KBM-7 (cell line): ENCODE measurements at regions not wholly inside any gene's neighbourhood (a gene's known extent, or its start where the extent isn't known, plus 50 kb on each side); places are given as distances from the start of the nearest gene placed in this dataset.
A peak's percentile ranks its signal among the peaks of the same experiment; 100 is the strongest.

Experiments
- DNase-seq: peaks from one replicate; pipeline ENCODE4 v3.0.0-alpha.2; 2015
- in situ Hi-C: fragments of 300-500 bp; cut with MboI; formaldehyde crosslinking; loops from 2 replicates; pipeline ENCODE4 v1.14.3; 2020; ENCODE audit warnings: low sequenced_read_pairs, low pct_unique_long_range_greater_than_20kb, mixed read lengths

GRCh38 chr2:147096671-147097070, 748.2 kb upstream of the ACVR2A start:
- DNase-seq: no peak
- in situ Hi-C loops: no loop called here

- in situ Hi-C loops: no loop called here
- no peak for DNase-seq
These were observed 749.5 kb upstream of the ACVR2A start for GRCh38 chr2:147095376-147095775.

- in situ Hi-C loops: no loop called here
- DNase-seq: no peak
These were observed 750.8 kb upstream of the ACVR2A start for GRCh38 chr2:147094077-147094476.

- no peak for DNase-seq
- in situ Hi-C loops: no loop called here
These were observed 752.6 kb upstream of the ACVR2A start for GRCh38 chr2:147092266-147092665.

GRCh38 chr2:147091448-147091847, 753.4 kb upstream of the ACVR2A start:
- in situ Hi-C loops: no loop called here
- no peak for DNase-seq

- DNase-seq: no peak
- in situ Hi-C loops: no loop called here
These were observed 756.0 kb upstream of the ACVR2A start for GRCh38 chr2:147088871-147089270.

GRCh38 chr2:147086715-147087114, 758.1 kb upstream of the ACVR2A start:
- no peak for DNase-seq
- in situ Hi-C loops: no loop called here

- no peak for DNase-seq
- in situ Hi-C loops: no loop called here
These were observed 761.2 kb upstream of the ACVR2A start for GRCh38 chr2:147083664-147084063.

- in situ Hi-C loops: no loop called here
- DNase-seq: peak; percentile 60
These were observed 761.8 kb upstream of the ACVR2A start for GRCh38 chr2:147082850-147083522.

- in situ Hi-C loops: no loop called here
- DNase-seq: no peak
These were observed 763.0 kb upstream of the ACVR2A start for GRCh38 chr2:147081831-147082230.

GRCh38 chr2:147076634-147077033, 768.2 kb upstream of the ACVR2A start:
- in situ Hi-C loops: no loop called here
- no peak for DNase-seq

GRCh38 chr2:147068071-147068470, 776.8 kb upstream of the ACVR2A start:
- in situ Hi-C loops: no loop called here
- DNase-seq: no peak

- in situ Hi-C loops: no loop called here
These were observed 777.7 kb upstream of the ACVR2A start for GRCh38 chr2:147067136-147067535.

GRCh38 chr2:147062073-147062472, 782.8 kb upstream of the ACVR2A start:
- in situ Hi-C loops: no loop called here
- DNase-seq: no peak

More at GRCh38 chr2:147067136-147067535, 777.7 kb upstream of the ACVR2A start:
- DNase-seq: no peak

GRCh38 chr2:147061269-147061668, 783.6 kb upstream of the ACVR2A start:
- in situ Hi-C loops: no loop called here
- no peak for DNase-seq

GRCh38 chr2:147057892-147058490, 786.8 kb upstream of the ACVR2A start:
- in situ Hi-C loops: no loop called here
- no peak for DNase-seq

- in situ Hi-C loops: no loop called here
- DNase-seq: no peak
These were observed 793.0 kb upstream of the ACVR2A start for GRCh38 chr2:147051814-147052213.

- DNase-seq: no peak
- in situ Hi-C loops: no loop called here
These were observed 793.6 kb upstream of the ACVR2A start for GRCh38 chr2:147051248-147051647.

- in situ Hi-C loops: no loop called here
- no peak for DNase-seq
These were observed 794.9 kb upstream of the ACVR2A start for GRCh38 chr2:147049957-147050356.

- no peak for DNase-seq
- in situ Hi-C loops: no loop called here
These were observed 798.4 kb upstream of the ACVR2A start for GRCh38 chr2:147046473-147046872.

GRCh38 chr2:147045113-147045512, 799.7 kb upstream of the ACVR2A start:
- peak; percentile 64 for DNase-seq
- in situ Hi-C loops: no loop called here
